ENCODE measurements at regions not wholly inside any gene's neighbourhood (a gene's known extent, or its start where the extent isn't known, plus 50 kb on each side); places are given as distances from the start of the nearest gene placed in this dataset.

- DNase-seq (ENCODE audit: low read depth, low spot score) (no peak), ATAC-seq (no peak), FAIRE-seq (no peak)
- no peak overlapping the region for H3K9ac ChIP-seq (ENCODE audit: control insufficient read depth, insufficient read depth, low read length)
- TF ChIP-seq POLR2AphosphoS5 (IDR thresholded peaks at IDR 0.05; ENCODE audit: low read length), result no peak
- TF ChIP-seq PAX5 (IDR thresholded peaks at IDR 0.05; ENCODE audit: borderline replicate concordance, low read depth, low read length), result no peak
- TF ChIP-seq RAD51 (IDR thresholded peaks at IDR 0.05), result no peak
- ChIA-PET RAD21 (ENCODE audit: unreplicated experiment) (no interaction called here), SMC1A (ENCODE audit: uncharacterized antibody, unreplicated experiment) (interaction anchor here (0.8 to 1.5 kb wide), 2 partner anchors 19 to 23 kb away, joined by 3 to 4 read pairs; no protein-coding TSS in a partner anchor), POLR2A (no interaction called here), CTCF (no interaction called here)
- H3K4me1 ChIP-seq (ENCODE audit: control insufficient read depth, insufficient read depth, low read length), result no peaks in the 10 kb centered on the region
- H3K79me2 ChIP-seq (ENCODE audit: control insufficient read depth, insufficient read depth, low read length), result no peaks in the 10 kb centered on the region
- 0% methylated on average over 5 of the region's 5 CpGs for WGBS (ENCODE audit: insufficient coverage, insufficient replicate concordance, low lambda C conversion rate, missing lambda C conversion rate)
- no peaks in the 10 kb centered on the region for H3K9me3 ChIP-seq (replicated peaks; ENCODE audit: control insufficient read depth, insufficient read depth, low read length)
- intact Hi-C loops (cut with micrococcal nuclease; ENCODE audit: unreplicated experiment) (no loop called here), in situ Hi-C loops (cut with MboI) (no loop called here)
- H2AFZ ChIP-seq (ENCODE audit: control insufficient read depth, low read depth, low read length), result no peak overlapping the region
- H3K27ac ChIP-seq (ENCODE audit: control insufficient read depth, insufficient read depth), result no peak overlapping the region
- H4K20me1 ChIP-seq (ENCODE audit: control insufficient read depth, insufficient read depth), result no peaks in the 10 kb centered on the region
- no peaks in the 10 kb centered on the region for H3K36me3 ChIP-seq (ENCODE audit: control insufficient read depth in 2 of 2, insufficient read depth in 2 of 2, low read length in 1 of 2)
- BruUV-seq (replicated peaks), result no TSS peak
- H3K27me3 ChIP-seq (replicated peaks in 1 of 2; ENCODE audit: control insufficient read depth in 2 of 2, insufficient read depth in 2 of 2, low read length in 1 of 2), result no peaks in the 10 kb centered on the region
- H3K4me2 ChIP-seq (ENCODE audit: control insufficient read depth, insufficient read depth), result no peak overlapping the region
- no peak overlapping the region for H3K4me3 ChIP-seq
These were observed 1964.3 kb downstream of the SUCLG1 start for GRCh38 chr2:82494739-82495138.

DNA sequence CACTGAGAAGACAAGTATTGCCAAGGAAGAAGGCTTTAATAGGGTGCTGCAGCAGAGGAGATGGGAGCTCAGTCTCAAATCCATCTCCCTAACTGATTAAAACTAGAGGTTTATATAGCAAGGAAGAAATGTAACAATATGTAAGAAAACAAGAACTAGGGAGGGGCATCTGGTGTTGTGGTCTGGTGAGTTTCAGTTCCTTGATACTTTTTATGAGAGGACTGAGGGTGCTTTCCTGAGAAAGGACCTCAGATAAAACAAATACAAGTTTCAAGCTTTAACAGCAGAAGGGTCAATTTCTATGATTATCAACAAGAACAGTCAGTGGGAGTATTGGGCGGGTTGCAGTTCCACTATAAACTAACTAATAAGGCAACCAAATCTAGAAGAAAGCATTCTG, 1967.5 kb downstream of the SUCLG1 start:
- no peak for DNase-seq (ENCODE audit: low read depth, low spot score)

More for the DNA sequence above, 1967.5 kb downstream of the SUCLG1 start:
- SMC1A ChIA-PET (ENCODE audit: uncharacterized antibody, unreplicated experiment), result interaction anchor here (1.6 to 3.1 kb wide), 2 partner anchors 10 to 14 kb away, joined by 6 to 7 read pairs; no protein-coding TSS in a partner anchor
- H3K27ac ChIP-seq (ENCODE audit: control insufficient read depth, insufficient read depth), result no peak overlapping the region
- in situ Hi-C loops (cut with MboI) (no loop called here), intact Hi-C loops (cut with micrococcal nuclease; ENCODE audit: unreplicated experiment) (no loop called here)
- FAIRE-seq, result no peak
- WGBS (ENCODE audit: insufficient coverage, insufficient replicate concordance, low lambda C conversion rate, missing lambda C conversion rate), result 4% methylated on average over 1 of the region's 1 CpG
- H3K27me3 ChIP-seq (replicated peaks in 1 of 2; ENCODE audit: control insufficient read depth in 2 of 2, insufficient read depth in 2 of 2, low read length in 1 of 2), result no peaks in the 10 kb centered on the region
- no peaks in the 10 kb centered on the region for H4K20me1 ChIP-seq (ENCODE audit: control insufficient read depth, insufficient read depth)
- H3K36me3 ChIP-seq (ENCODE audit: control insufficient read depth in 2 of 2, insufficient read depth in 2 of 2, low read length in 1 of 2), result no peaks in the 10 kb centered on the region
- TF ChIP-seq YY1 (IDR thresholded peaks at IDR 0.05; ENCODE audit: low read depth, low read length) (no peak), SPI1 (IDR thresholded peaks at IDR 0.05; ENCODE audit: borderline replicate concordance, insufficient read depth, low read depth, low read length) (peak; percentile 63; the same call in 1 of the 2 replicates), DPF2 (IDR thresholded peaks at IDR 0.05) (peak; percentile 30; the same call in 1 of the 2 replicates)
- TF ChIP-seq, protein P1, sequence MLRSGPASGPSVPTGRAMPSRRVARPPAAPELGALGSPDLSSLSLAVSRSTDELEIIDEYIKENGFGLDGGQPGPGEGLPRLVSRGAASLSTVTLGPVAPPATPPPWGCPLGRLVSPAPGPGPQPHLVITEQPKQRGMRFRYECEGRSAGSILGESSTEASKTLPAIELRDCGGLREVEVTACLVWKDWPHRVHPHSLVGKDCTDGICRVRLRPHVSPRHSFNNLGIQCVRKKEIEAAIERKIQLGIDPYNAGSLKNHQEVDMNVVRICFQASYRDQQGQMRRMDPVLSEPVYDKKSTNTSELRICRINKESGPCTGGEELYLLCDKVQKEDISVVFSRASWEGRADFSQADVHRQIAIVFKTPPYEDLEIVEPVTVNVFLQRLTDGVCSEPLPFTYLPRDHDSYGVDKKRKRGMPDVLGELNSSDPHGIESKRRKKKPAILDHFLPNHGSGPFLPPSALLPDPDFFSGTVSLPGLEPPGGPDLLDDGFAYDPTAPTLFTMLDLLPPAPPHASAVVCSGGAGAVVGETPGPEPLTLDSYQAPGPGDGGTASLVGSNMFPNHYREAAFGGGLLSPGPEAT (IDR thresholded peaks at IDR 0.05; ENCODE audit: low read depth), result peak; percentile 68; the same call in 1 of the 2 replicates
- ATAC-seq, result peak; percentile 56; the same call in 2 of the 3 replicates
- no peaks in the 10 kb centered on the region for H3K9me3 ChIP-seq (replicated peaks; ENCODE audit: control insufficient read depth, insufficient read depth, low read length)
- no peak overlapping the region for H3K9ac ChIP-seq (ENCODE audit: control insufficient read depth, insufficient read depth, low read length)
- RAD21 ChIA-PET (ENCODE audit: unreplicated experiment), result no interaction called here
- no peak overlapping the region for H3K4me2 ChIP-seq (ENCODE audit: control insufficient read depth, insufficient read depth)
- H3K4me3 ChIP-seq, result no peak overlapping the region
- POLR2A ChIA-PET, result no interaction called here
- no peaks in the 10 kb centered on the region for H3K79me2 ChIP-seq (ENCODE audit: control insufficient read depth, insufficient read depth, low read length)
- H3K4me1 ChIP-seq (ENCODE audit: control insufficient read depth, insufficient read depth, low read length), result no peaks in the 10 kb centered on the region
- CTCF ChIA-PET, result no interaction called here
- H2AFZ ChIP-seq (ENCODE audit: control insufficient read depth, low read depth, low read length), result no peak overlapping the region
- BruUV-seq (replicated peaks), result no TSS peak
